GM18867 (cell line): ENCODE measurements at regions not wholly inside any gene's neighbourhood (a gene's known extent, or its start where the extent isn't known, plus 50 kb on each side); places are given as distances from the start of the nearest gene placed in this dataset.
"Not testable (repeated sequence)": the region's sequence is repeated elsewhere in the genome, so short reads cannot be mapped to it uniquely, and the experiment has no call there.

Source experiments
- ATAC-seq: cut with Tn5 transposase; IDR thresholded peaks from one replicate; pipeline ENCODE4 v1.9.1; 2021; ENCODE audit warnings: mild to moderate bottlenecking, moderate library complexity; ENCODE audit not compliant: unreplicated experiment

DNA sequence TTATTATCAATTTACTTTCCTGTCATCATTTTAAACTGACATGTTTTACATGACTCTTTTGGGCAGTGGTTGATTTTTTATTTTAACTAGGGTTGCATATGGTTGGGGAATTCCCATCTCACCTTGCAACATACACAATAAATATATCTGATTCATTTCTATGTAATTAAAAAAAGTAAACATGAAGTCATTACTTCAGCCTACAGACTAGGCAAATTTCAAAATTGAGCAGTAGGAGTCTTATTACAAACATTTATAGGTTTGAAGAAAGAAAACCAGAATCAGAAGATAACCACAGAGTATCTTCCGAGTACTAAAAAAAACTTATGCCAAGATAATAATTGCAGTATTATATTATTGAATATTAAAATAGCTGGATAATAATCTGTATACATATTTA lies 377.0 kb upstream of the VRK2 start:
- ATAC-seq: no peak

DNA sequence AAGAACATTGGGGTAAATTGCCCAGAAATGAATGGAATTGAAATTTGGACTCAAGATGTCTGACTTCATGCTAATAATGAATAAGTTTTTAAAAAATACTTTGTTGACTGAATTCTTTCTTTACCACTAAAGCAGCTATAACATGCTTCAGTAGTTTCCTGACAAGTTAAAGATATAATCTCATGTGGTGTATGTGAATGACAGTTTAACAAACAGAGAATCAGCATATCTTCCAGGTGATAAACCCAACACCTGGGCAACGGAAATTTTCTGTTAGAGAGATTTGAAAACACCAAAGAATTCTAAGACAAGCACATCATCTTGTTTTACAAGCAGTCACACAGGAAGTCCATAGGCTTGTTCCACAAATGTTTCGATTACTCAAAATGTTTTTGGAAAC lies 372.6 kb upstream of the VRK2 start:
- ATAC-seq: no peak

DNA sequence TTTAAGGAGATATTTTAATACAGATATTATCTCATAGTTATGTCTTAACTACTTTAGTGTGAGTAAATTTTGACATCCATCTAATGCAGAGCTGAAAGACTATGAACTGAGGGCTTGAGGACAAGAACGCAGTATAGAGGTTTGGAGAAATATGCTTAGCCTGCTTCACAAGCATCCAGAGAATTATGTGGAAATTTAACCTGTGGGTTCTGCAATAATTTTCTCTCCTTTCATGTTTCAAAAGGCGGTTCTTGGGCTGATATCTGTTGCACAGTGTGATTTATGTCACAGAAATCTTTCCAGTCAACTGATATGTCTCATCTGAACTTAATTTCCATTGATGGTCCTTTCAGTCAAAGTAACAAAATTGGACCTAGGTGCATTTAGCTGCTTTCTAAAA lies 371.9 kb upstream of the VRK2 start:
- ATAC-seq: no peak

DNA sequence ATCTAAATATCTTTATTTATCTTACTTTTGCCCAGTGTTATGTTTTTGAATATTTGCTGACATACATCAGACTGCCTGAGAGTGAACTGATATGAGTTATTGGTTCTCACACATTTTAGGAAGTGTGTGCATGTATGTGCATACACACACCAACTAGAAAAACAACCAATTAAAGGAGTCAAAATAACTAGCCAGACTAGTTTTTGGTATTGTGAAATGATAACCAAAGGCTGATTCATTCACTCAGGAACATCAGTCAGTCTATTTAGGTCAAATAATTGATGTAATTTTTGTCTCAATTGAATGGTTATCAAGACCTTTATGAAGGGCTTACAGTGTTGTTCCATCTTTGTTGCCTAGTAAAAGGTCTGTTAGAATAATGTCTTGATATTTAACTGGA lies 369.3 kb upstream of the VRK2 start:
- ATAC-seq: no peak

DNA sequence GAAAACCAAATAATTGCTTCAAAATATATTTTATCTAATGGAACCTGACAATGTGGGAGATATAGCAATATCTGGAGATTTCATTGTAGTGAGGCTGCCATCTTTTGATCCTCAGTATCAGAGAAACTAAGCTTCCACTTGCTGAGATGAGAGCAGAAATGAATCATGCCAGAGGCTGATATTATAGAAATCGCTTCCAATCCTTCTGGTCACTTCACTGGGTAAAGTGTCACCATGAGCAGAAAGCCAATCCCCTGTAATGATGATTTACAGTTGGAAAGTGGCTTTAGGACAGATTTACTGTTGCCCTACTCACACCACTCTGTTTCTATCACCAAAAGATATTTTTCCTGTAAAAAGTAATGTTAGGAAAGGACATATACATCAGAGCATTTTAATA lies 365.0 kb upstream of the VRK2 start:
- no peak for ATAC-seq

DNA sequence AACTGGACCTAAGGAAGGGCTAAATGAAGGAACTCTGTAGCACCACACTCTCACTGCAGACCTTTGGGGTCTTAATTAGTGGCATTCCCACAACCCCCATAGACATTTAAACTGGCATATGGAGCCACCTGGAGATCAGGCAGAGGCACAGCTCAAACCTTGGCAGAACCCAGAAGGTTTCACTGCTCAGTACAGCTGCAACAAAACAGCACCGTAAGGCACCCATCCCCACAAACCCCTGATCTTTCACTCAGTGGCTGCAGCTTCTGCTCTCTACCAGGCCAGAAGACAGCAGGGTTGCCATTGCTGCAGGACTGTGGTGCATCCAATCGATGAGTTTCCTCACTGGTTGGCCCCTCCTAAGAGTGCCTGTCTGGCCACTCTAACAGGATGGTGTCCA lies 361.6 kb upstream of the VRK2 start:
- no peak for ATAC-seq

DNA sequence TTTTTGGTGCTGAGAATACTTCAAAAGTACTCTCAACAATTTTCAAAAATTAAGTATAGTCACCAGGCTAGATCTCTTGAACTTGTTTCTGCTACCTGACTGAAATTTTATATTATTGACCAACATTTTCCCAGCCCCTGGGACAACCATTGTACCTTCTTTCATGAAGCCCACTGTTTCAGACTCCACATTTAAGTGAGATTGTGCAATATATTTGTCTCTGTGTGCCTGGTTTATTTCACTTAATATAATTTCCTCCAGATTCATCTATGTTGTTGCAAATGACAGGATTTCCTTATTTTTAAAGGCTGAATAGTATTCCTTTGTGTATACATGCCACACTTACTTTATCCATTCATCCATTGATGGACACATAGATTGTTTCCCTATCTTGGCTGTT lies 354.2 kb upstream of the VRK2 start:
- ATAC-seq: no peak

DNA sequence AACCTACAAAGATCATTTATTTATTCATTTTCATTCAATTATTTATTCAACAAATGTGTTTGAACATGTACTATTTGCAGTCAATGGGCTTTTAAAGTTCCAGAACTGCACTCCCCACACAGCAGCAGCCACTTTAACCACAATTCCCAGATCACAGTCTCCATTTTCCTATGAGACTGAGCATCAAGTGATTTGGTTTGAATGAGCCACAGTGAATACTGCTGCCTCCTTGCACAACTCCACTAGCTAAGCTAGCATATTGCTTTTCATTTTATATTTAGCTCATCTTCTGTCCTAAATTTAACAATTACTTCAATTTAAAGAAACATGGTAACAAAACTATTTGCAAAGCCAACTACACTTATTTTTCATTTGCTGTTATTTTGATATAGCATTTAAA lies 353.4 kb upstream of the VRK2 start:
- no peak for ATAC-seq

DNA sequence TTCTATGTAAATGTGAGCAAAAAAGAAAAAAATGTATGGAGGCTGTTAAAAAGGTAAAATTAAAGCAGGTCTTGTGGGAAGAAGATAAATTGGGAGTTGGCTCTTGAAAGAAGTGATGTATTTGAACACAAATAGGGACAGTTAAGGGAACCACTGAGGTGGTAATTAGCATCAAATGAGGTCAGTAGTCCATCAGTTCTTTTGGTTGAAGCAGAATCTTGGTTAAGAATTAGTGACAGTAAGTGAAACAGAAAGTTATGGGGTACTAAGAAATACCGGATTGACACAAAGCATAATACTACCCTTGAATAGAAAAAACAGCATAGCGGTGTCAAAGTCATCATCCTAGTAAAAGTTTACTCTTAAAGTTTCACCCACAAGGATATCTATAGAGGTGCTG lies 352.6 kb upstream of the VRK2 start:
- peak; percentile 61 for ATAC-seq

DNA sequence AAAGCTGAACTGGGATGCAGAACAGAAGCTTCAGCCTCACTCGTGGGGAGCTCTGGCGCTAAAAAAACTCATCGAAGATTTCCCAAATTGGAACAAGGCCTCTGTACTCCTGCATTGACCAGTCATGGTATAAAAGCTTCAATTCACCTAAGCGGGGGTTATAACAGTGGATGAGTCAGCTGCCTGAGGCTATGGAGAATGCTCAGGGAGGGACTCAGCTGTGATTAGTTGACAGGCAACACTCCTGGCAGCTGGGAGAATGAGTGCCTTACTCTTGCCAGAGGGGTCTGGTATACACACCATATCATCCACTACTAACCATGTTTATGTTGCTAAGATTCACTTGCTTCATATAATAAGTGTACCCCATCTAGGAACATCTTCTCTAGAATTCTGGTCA lies 350.6 kb upstream of the VRK2 start:
- ATAC-seq: no peak

DNA sequence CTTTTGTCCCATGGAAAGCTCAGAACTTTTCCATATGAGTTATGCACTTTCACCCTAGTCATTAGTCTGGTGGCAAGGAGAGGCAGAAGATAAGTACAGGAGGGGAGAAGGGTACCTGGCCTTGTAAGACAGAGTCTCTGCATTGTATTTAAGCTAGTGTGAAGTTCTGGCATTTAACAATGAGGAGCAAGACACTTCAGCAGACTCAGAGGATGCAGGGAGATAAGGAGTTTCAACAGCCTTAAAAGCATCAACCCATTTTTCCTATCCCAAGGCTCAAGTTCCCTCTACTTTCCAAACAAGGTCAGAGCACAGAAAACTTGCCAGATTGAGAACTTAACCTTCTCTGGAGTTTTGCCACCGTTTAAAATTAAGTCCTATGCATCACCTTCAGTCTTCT lies 348.2 kb upstream of the VRK2 start:
- no peak for ATAC-seq

DNA sequence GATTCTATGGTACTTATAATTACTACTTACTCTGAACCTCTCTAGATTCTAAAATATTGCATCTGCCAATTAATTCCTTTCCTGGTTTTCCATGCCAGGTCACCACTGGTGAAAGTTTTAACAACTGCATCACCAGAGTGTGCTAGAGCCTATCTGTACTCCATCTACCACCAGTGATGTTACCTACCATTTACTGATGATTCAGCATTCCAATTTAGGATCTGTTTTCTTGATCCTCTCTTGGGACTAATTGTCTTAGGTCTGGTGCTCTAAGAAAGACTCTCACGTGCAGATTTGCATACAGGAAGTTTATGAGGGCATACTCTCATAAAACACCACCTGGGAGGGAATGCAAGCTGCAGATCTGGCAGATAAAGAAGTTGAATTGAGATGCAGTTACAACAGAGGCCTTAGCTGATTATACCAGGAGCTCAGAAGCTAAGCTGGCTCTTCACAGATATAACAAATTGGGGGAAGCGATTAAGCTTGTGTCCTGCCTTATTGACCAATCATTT lies 347.6 kb upstream of the VRK2 start:
- ATAC-seq: no peak

DNA sequence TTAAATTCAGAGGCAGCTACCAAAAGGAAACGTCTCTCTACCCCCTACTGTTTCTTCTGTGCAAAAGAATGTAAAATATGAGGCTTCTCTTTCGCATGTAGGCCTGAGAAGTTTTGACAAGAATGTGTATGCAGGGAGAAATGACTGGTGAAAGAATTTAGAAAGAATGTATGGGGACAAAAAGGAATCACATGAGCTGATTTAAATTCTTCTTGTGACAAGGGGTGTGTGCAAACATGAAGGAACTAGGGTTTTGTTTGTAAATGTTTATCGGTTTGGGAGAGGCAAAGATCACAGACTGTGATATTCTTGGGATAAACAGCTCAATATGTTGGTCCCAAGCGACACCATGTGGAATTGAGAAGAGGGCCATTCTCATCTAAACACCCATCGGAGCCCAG lies 345.2 kb upstream of the VRK2 start:
- ATAC-seq: no peak

DNA sequence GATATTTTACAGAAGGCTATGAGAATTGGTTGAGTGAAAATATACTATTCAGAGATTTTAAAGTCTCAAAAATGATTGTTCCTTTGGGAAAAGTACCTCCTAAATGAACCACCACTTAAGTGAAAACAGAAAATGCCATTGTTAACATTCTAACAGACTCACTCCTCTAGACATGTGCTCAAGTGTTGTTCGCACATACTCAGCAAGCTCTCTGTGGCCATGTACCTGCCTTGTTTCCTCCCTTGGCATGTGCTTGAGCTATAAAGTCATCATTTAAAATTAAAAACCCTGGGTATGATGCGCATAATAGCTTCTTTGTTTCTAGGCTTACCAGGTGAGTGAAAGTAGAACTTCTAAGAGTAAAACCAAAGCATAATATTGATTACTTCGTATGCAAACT lies 343.2 kb upstream of the VRK2 start:
- no peak for ATAC-seq

DNA sequence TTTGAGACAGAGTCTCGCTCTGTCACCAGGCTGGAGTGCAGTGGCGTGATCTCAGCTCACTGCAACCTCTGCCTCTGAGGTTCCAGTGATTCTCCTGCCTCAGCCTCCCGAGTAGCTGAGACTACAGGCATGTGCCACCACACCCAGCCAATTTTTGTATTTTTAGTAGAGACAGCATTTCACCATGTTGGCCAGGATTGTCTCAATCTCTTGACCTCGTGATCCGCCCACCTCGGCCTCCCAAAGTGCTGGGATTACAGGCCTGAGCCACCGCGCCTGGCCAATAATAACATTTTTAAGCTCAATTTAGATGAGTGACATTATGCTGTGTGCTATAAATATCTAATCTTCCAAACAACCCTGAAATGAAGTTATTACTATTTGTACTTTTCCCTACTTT lies 338.8 kb upstream of the VRK2 start:
- not testable (repeated sequence) for ATAC-seq

DNA sequence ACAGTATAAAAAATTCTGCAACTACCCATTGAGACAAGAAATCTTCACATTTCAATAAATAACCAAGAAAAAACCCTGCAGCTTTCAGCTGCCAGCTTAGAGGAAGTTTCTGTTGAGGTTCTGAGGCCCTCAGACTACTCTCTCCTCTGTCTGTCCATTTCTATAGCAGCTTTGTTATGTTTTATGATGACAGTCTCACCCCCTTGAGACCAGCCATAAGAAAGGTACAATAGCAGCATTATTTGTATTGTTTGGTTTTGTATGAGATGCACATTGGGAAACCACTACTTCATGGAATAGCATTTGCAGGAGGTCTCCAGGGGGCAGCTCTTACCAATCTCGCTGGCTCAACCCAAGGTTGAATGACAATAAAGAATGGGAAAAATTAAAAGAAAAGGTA lies 334.6 kb upstream of the VRK2 start:
- no peak for ATAC-seq

DNA sequence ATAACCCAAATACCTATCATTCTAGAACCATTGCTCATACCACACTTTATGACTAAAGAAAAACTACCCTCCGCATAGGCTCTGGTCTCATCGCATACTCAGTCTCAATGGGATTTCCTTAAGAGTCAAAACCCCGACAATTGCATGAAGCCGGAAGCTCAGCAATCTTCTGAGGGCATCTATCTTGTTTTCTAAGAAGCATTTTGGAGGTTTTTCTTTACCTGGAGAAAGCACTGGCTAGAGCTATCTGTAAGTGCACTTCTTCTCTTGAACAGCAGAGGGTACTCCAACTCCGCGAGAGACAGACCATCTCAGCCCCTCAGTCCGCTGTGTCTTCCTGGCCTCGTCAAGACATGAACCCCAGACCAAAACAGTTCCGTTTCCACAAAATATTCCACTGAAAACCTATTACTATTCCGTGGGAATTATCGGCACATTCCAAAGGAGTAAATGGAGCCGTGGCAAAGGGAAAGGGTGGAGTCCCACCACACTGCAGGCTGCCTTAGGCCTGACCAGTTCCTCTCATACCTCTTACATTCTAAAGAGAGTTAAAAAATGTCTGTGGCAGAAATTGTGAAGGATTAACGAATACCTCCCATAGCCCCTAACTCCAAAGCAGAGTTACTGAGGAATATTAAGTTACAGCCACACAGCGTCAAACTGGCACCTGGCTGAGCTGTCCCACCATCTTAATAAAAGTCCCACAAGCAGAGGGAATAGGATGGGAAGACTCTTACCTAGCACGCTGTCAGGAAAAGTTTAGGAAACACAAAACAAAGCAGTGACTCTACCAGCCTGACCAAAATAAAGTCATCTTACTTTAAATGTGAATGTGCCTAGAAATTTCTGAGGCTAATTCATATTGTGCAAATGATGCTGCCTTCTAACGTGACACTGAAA lies 325.6 kb upstream of the VRK2 start:
- peak; percentile 99 for ATAC-seq

DNA sequence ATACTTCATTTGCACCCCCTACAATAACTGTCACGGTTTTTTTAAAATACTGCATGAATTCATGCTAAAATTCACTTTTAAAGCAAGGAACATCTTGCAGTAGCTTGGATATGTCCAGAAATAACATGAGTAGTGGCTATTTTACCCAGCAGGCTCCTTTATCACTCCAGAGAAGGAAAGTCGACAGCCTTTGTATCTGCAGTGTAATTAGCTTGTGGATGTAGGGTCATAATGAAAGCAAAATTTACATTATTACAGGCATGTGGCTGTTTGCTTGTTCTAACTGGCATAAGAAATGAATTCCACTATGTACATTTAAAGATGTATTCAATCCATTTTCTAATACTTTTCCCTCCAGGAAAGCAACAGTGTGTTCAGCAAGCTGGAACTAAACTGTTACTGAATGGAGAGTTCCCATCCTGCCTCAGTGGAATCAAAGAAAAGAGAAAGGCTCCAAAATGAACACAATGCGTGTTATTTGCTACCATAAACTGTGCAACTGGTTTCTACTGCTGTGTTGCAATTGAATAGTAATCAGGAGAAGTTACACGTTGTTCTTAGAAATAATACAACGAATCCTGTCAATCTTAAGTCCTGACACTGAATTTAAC lies 321.2 kb upstream of the VRK2 start:
- no peak for ATAC-seq

DNA sequence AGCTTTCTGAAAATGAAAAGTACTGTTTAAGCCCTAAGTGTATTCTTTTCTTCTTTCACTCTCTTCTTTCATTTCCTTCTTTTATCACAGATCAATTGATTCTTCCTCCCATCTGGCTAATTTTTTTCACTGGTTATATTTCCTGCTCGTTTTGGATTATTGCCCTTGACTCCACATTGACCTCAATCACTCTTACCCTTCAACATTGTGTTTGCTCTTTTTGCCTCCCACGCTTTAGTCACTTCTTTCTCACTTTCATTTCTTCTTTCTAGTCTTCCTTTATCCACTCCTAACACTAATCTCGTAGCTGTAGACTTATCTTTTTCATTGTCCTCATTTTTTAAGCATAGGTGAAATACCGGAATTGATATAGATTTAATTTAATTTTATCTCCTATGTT lies 320.3 kb upstream of the VRK2 start:
- peak; percentile 80 for ATAC-seq

DNA sequence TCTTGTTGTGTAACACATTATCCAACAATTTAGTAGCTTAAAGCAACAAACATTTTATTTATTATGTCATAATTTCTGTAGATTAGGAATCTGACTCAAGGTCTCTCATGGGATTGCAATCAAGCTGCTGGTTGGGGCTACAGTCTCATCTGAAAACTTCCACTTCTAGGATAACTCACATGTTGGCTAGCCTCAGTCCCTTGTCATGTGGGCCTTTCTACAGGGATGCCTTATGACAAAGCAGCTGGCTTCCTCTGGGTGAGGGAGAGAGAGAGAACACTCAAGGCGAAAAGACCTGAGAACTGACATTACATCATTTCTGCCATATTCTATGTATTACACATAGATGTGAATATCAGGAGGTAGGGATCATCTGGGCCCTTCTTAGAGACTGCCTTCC lies 317.9 kb upstream of the VRK2 start:
- ATAC-seq: no peak

DNA sequence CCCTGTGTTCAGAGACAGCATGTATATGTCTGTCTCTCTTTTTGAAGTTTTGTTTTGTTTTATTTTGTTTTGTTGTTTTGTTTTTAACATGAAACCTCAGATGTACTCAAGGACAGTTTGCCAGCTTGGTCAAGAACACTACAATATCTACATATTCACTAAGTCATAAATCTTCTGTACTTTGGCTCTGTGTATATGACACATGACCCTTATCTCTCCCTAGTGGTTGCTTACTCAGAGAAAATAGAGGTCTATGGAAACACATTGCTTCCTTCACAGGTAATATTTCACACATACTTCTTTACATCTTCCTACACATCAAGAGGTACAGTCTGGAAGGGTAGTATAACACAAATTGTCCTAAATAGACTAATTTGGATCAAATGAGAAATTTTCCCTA lies 312.6 kb upstream of the VRK2 start:
- ATAC-seq: no peak

DNA sequence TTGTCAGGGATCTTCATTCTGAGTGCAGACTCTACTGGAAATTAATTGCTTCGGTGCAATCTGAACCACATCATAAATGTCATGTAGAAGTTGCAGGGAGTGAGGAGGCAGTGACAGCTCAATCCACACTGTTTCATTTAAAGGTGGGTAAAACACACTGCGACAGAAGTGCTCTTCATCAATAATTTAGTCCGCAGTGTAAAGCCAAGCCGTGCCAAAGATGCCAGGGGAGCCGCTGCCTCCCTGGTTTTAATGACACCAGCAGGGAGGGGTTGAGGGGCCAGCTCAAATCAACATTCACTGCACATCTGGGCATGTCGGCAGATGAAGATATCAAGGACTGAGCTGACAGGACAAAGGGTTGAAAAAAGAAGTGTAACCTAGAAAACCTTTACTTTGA lies 305.7 kb upstream of the VRK2 start:
- no peak for ATAC-seq

DNA sequence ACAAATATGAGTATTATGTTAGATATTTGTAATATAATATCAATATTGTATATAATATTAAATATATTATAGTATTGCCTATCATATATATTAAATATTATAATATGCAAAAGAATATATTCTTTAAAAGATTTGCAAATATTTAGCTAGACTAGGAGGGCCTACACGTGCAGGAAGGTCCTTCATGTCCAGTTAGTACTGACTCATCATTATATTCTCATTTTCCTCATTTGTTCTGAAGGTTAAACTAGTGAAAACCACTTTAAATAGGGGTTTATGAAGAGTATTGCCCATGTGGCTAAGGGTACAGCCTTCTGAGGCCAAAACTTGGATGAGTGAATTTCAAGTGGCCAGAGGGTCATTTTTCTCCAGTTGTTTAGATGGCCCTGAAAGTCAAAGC lies 293.0 kb upstream of the VRK2 start:
- ATAC-seq: no peak
